Upper lobe of right lung (tissue), 1 donor: ENCODE measurements at regions not wholly inside any gene's neighbourhood (a gene's known extent, or its start where the extent isn't known, plus 50 kb on each side); places are given as distances from the start of the nearest gene placed in this dataset.

Source experiments
- ATAC-seq: fragments of 200-7000 bp; cut with Tn5 transposase; one replicate; pipeline ENCODE4 v1.9.1; 2020; ENCODE audit warnings: mild to moderate bottlenecking, moderate library complexity
- DNase-seq: peaks from one replicate; pipeline ENCODE4 v3.0.0-alpha.2; 2020
- H3K27ac ChIP-seq: fragments of 200-600 bp; one replicate; pipeline ENCODE4 v1.8.0; 2022
- H3K27me3 ChIP-seq: fragments of 200-600 bp; one replicate; pipeline ENCODE4 v1.8.0; 2022; ENCODE audit warnings: mild to moderate bottlenecking
- H3K36me3 ChIP-seq: fragments of 200-600 bp; one replicate; pipeline ENCODE4 v1.8.0; 2022
- H3K4me1 ChIP-seq: fragments of 200-600 bp; one replicate; pipeline ENCODE4 v1.8.0; 2022
- H3K4me3 ChIP-seq: fragments of 200-600 bp; one replicate; pipeline ENCODE4 v1.8.0; 2022; ENCODE audit warnings: mild to moderate bottlenecking
- H3K9me3 ChIP-seq: fragments of 200-600 bp; one replicate; pipeline ENCODE4 v1.8.0; 2022
- intact Hi-C: fragments of 100-400 bp; cut with DNase I; formaldehyde crosslinking; loops from one replicate; pipeline ENCODE4 v1.11.0; 2022
- TF ChIP-seq, protein P1 (sequence below): fragments of 200-600 bp; IDR thresholded peaks from one replicate; pipeline ENCODE4 v1.8.0; 2022; ENCODE audit warnings: antibody characterized with exemption
- donor health status: DM: no; HTN: yes; CAD: no; lungs with severe emphysema.

DNA sequence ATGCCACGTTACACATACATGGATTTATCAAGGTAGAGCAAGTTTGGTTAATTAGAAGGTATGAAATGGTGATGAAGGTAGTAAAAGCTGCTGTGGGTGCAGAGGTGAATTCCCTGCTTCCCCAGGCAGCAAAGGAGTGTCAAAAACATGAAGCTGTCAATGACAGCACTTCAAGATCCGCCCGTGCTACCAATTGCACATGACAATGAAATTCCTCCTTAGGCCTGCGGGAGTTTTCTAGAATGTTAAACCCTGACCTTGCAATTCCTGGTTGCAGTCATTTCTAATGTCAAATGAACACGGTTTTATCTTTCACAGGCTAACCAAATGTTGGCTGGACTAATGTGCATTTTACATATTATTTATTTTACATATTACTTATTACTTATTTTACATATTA lies 67.7 kb upstream of the LSM14A start:
- intact Hi-C loops, result no loop called here
- ATAC-seq (no peak), DNase-seq (no peak)
- no peaks in the 10 kb centered on the region for H3K9me3 ChIP-seq
- TF ChIP-seq, protein P1, sequence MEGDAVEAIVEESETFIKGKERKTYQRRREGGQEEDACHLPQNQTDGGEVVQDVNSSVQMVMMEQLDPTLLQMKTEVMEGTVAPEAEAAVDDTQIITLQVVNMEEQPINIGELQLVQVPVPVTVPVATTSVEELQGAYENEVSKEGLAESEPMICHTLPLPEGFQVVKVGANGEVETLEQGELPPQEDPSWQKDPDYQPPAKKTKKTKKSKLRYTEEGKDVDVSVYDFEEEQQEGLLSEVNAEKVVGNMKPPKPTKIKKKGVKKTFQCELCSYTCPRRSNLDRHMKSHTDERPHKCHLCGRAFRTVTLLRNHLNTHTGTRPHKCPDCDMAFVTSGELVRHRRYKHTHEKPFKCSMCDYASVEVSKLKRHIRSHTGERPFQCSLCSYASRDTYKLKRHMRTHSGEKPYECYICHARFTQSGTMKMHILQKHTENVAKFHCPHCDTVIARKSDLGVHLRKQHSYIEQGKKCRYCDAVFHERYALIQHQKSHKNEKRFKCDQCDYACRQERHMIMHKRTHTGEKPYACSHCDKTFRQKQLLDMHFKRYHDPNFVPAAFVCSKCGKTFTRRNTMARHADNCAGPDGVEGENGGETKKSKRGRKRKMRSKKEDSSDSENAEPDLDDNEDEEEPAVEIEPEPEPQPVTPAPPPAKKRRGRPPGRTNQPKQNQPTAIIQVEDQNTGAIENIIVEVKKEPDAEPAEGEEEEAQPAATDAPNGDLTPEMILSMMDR, result no peak
- H3K27ac ChIP-seq, result no peak overlapping the region
- no peaks in the 10 kb centered on the region for H3K4me1 ChIP-seq
- H3K27me3 ChIP-seq, result no peaks in the 10 kb centered on the region
- no peaks in the 10 kb centered on the region for H3K36me3 ChIP-seq
- no peak overlapping the region for H3K4me3 ChIP-seq

DNA sequence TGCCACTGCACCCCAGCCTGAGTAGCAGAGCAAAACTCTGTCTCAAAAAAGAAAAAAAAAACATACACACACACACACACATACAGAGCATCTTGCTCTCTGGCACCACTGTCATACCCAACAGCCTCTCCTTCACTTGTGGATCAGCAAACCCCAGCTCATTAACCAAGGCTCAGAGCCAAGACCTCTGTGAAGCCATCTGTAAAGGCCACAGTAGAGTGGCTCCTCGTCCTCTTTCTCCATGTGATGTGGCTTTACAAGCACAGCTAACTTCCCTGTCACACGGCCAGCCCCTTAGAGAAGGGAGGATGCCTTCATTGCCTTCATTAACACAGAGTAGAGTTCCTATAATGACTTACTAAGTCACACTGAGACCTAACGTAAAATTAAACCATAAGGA lies 62.7 kb upstream of the LSM14A start:
- Histone ChIP-seq H3K27ac (no peak overlapping the region), H3K36me3 (no peaks in the 10 kb centered on the region), H3K27me3 (peaks cover 1% of the 10 kb centered on the region), H3K4me1 (no peaks in the 10 kb centered on the region), H3K4me3 (no peak overlapping the region), H3K9me3 (no peaks in the 10 kb centered on the region)
- ATAC-seq, result no peak
- TF ChIP-seq, protein P1, result no peak
- no peak for DNase-seq
- intact Hi-C loops, result loop anchor here (5.0 kb wide), 1 partner anchor 37 kb away; no protein-coding TSS in a partner anchor

DNA sequence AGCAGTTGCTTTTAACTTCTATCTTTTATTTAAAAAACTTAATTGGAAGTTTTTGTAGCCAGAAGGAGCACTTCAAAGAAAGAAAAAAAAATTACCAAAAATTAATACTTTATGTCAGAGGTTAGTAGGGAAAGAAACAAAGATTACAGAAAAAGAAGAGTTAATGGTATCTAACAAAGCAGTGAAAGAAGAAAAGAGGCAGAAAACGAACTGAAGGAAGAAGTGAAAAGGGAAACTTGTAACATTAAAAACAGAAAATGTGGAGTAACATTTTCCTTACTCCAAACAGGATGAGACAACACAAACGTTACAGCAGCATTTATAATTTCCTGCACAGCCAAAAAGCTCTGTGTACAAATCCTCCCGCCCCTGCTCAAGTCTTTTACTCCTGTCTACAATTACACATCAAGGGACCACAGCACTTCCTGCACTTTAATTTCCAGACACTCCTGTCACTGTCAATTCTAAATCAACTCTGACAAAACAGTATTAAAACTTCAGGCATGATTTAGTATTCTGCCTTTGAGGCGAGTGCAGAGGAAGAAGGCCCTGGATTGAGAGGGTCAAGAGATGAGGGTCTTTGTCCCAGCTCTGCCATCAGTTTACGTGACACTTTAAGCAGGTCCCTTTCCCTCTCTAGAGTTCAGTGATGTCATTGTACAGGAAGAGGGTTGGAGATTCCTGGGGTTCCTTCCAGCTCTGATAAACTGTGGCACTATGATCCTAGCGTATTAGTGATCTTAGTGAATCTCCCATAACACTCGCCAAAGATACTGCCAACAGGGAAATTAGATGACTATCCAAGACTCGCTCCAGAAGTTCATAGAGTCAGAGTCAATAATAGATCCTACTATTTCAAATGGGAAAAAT lies 53.2 kb upstream of the LSM14A start:
- no peaks in the 10 kb centered on the region for H3K4me1 ChIP-seq
- intact Hi-C loops, result no loop called here
- ATAC-seq (no peak), DNase-seq (no peak)
- peaks cover 6% of the 10 kb centered on the region for H3K27me3 ChIP-seq
- TF ChIP-seq, protein P1, result no peak
- H3K27ac ChIP-seq, result no peak overlapping the region
- H3K36me3 ChIP-seq, result no peaks in the 10 kb centered on the region
- H3K4me3 ChIP-seq, result no peak overlapping the region
- H3K9me3 ChIP-seq, result no peaks in the 10 kb centered on the region

DNA sequence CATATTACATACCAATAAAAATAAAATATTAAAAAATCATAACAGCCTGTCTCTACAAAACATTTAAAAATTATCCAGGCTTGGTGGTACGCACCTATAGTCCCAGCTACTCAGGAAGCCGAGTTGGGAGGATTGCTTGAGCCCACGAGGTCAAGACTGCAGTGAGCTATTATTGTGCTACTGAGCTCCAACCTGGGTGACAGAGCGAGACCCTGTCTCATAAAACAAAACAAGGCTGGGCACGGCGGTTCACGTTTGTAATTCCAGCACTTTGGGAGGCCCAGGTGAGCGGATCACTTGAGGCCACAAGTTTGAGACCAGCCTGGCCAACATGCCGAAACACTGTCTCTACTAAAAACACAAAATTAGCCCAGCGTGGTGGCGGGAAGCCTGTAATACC lies 52.2 kb upstream of the LSM14A start:
- Histone ChIP-seq H3K27ac (no peak overlapping the region), H3K4me1 (no peaks in the 10 kb centered on the region), H3K9me3 (no peaks in the 10 kb centered on the region), H3K27me3 (no peaks in the 10 kb centered on the region), H3K36me3 (no peaks in the 10 kb centered on the region), H3K4me3 (no peak overlapping the region)
- intact Hi-C loops, result no loop called here
- TF ChIP-seq, protein P1, result no peak
- ATAC-seq, result no peak
- DNase-seq, result no peak

DNA sequence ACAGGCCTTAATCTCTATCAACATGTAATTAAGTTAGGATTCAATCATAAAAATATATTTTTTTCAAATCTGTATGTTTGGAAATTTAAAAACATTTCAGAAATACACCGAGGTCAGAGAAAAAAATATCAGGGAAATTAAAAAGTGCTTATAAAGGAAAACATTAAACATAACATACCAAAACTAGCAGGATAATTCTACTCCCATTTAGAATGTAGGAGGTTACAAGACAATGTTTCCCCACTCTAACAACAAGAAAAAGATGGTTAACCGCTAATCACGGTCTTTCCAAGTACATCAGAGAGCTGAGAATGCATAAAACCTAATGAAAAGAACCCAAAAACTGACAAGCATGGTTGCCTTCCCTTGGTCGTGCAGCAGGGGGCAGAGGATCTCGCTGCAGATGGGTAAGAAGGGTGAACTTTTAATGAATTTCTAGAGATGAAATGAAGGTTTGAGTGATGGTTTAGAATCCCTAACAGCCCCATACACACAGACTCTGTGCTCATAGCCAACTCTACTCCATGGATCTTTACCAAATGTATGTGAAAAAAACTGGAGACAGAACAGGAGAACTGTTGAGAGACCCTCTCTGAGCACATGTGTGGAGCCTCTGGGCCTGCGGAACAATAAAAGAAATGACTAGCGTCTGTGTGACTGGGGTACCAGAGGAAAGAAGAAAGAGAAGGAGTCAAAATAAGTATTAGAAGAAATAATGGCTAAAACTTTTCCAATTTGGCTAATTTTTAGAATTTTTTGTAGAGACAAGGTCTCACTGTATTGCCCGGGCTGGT lies 51.3 kb upstream of the LSM14A start:
- DNase-seq, result no peak
- Histone ChIP-seq H3K27me3 (no peaks in the 10 kb centered on the region), H3K4me3 (no peak overlapping the region), H3K36me3 (no peaks in the 10 kb centered on the region), H3K9me3 (no peaks in the 10 kb centered on the region), H3K4me1 (no peaks in the 10 kb centered on the region), H3K27ac (no peak overlapping the region)
- TF ChIP-seq, protein P1, result peak; percentile 64
- peak; percentile 51 for ATAC-seq
- intact Hi-C loops, result no loop called here
